OCI-M2 (cell line): ENCODE measurements at regions not wholly inside any gene's neighbourhood (a gene's known extent, or its start where the extent isn't known, plus 50 kb on each side); places are given as distances from the start of the nearest gene placed in this dataset.
"Not testable (repeated sequence)": the region's sequence is repeated elsewhere in the genome, so short reads cannot be mapped to it uniquely, and the experiment has no call there.

Experiments used
- DNase-seq: peaks from one replicate; lab custom pipeline; 2025; ENCODE audit not compliant: unreplicated experiment; lab: John Stamatoyannopoulos, UW

DNA sequence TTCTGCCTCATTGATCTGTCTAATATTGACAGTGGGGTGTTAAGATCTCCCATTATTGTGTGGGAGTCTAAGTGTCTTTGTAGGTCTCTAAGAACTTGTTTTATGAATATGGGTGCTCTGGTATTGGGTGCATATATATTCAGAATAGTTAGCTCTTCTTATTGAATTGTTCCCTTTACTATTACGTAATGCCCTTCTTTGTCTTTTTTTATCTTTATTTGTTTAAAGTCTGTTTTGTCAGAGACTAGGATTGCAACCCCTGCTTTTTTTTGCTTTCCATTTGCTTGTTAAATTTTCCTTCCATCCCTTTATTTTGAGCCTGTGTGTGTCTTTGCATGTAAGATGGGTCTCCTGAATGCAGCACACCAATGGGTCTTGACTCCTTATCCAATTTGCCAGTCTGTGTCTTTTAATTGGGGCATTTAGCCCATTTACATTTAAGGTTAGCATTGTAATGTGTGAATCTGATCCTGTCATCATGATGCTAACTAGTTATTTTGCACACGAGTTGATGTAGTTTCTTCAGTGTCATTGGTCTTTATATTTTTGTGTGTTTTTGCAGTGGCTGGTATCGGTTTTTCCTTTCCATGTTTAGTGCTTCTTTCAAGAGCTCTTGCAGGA, 1126.0 kb upstream of the TMEM132C start:
- DNase-seq, result not testable (repeated sequence)

DNA sequence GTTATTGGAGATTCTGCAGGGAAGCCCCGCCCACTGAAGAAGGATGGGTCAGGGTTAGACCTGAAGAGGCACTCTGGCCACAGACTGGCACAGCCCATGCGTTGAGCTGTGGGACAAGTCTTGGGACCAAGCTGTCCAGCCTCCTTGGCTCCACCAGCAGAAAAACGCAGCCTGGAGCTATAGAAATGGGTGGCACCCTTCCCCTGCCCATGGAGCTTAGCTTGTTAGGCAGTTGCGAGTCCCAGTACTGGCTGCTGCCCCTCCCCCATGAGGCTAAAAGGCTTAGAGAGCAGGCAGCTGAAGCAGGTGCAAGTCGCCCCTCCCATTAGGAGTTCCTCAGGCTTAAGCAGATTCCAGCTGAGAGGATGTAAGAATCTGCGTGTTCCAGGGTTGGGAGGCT, 1124.0 kb upstream of the TMEM132C start:
- DNase-seq, result no peak

DNA sequence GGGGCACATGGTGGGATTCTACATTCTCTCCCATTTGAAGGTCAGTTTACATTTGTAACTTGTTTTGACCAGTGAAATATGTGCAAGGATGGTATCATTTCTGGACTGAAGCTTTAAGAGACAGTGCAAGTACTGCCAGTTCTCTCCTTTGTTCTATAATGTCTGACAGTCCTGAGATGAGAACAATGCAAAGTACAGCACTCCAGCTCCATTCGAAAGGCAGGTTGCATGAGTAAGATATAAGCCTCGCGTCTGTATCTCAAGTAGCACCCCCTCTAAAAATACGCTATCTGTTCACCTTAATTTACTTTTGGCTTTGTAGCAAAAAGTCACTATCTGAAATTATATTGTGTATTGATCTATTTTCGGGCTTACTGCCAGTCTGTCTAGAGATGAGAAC, 1122.2 kb upstream of the TMEM132C start:
- DNase-seq, result no peak

DNA sequence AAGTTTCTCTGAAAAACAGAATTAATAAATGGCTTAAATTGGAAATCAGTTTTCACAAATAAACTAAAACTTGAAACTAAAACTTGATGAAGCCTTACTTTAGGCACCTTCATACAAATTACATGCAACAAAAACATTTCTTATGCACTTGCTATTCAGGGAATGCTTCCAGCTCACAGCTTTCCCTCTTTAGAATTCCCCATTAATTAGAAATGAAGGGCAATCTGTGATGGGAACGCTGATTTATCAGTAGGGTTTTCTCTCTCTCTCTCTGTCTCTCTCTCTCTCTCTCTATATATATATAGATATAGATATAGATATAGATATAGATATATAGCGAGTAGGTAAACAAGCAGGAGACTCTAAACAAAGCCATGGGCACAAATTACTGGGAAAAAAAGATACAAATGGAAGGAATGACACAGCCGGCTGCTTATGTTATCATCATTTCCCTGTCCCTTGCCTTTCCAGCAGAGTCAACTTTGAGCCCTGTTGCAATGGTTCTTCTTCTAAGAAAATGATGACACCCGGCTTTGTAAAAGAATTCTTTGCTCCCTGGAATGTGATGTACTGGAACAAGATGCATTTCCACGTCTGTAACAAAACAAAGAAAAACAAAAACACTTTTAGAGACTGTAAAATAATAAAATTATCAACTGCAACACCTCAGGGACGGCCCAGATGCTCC, 1121.6 kb upstream of the TMEM132C start:
- no peak for DNase-seq

DNA sequence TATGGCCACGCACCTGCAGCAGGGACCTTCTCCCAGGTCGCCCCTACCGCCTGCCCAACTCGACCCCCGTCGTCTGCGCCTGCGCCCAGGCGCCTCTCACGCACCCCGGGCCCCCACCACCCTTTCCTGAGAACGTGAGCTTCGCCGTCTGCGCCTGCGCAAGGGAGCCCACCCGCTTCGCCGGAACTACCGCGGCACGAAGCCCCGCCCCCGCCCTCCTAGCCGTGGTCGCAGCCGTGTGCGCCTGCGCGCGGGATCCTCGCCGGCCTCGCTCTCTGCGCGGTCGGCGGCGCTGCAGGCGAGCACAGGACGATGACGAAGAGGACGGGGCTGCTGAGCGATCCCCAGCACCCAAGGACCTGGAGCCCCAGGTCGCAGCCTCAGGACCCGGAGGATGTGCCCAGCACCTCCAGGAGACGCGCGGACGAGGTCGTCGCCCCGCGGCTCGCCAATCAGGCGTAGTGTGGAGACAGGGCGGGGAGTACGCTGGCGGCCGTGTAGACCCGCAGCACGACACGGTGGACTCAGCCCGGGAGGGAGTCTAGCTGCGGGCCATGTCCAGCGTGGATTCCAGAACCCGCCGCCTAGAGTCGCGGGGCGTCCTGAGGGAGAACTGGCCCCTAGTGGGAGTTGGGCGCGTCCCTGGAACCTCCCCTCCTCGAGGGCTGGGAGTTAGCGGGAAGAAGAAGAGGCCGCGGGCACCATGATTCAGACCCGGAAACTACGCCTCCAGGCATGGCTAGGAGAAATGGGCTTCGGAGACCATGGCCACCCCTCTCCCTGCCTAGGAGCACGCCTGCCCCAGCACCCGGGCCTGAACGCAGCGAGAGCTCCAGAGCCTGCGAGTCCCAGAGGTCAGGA, 1120.8 kb upstream of the TMEM132C start:
- no peak for DNase-seq

DNA sequence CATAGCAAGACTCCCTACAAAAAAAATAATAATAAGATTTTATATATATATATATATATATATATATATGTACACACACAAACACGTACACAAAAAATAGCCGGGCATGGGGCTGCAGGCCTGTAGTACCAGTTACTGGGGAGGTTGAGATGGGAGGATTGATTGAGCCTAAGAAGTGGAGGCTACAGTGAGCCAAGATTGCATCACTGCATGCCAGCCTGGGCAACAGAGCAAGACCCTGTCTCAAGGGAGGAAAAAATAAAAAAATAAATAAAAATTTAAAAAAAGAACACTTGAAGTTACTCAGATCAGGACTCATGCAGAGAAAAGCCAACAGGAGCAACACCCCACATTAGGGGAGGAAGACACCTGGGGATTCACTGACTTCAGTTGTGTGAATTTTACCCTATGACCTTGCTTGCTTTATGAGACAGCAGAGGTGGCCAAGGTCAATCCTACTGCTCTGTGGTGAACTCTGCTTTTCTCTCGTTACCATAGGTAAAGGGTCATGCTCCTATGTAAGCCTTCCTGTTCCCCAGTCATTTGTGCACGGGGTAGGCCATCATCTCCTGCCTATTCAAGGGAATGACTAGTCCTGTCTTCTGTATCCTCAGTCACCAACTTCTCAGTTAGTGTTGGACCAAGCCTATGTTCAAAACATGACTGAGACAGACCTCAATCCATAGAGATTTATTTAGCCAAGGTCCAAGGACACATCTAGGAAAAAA, 1119.8 kb upstream of the TMEM132C start:
- DNase-seq, result no peak

DNA sequence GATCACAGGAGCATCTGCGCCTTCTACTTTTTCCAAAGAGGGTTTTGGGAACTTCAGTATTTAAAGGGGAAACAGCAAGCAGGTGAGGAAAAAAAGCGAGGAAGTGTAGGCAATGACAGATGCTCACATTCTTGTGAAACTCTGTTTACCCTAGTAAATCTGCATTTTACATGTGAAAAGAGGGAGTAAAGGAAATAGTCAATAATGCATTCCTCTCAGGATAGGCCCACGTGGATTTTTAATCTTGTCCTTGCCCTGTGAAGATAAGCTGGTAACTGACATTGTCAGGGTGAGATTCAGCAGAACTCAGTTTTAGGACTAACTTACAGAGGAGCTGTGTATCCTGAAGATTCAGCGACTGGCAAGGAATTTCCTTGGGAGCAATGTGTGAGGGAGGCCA, 1119.2 kb upstream of the TMEM132C start:
- DNase-seq, result no peak

DNA sequence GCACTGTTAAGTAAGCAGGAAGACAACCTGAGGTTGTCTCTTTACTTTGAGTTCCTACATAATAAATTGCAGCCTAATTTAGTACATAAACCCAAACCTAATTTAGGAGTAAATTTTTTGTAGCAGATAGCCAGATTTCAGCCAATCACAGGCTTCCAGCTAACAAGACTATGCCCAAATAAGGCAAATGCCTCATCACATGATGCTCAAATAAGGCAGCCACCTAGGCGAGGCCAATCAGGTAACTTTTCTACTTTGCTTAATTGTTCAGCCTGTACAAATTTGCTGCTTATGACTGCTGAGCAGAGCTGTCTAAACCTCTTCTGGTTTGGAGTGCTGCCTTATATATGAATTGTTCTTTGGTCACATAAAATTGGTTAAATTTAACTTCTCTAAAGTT, 1118.7 kb upstream of the TMEM132C start:
- no peak for DNase-seq

DNA sequence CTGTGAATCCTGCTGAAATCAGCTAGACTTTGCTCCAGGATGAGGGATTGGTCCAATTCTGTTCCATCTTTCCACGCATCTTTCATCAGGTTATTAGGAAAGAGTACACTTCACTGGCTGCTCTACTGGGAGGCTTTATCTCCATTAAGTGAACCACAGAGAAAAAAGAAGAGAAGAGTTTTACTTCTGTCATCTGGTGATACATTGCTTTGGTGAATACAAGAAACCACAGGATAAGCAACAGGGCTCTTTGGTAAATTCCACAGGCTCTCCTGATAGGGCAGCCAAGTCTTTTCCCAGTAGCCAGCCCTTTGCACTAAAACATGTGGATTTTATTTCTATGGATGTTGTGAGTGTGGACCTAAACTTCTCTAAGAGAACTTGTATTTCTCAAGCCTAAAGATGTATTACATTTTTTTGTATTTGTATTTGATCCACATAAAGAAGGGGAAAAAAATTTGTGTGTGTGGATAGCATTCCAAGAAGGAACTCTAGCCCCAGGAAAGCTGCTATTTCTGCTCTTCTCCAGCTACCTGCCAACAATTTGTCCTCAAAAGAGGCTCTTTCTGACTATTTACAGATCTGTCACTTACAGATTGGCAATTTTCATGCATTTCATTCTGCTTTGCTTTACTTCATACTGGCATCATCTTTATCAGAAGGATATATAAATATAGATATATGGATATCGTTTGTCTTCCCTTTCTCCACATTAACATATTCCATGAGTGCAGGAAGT, 1117.6 kb upstream of the TMEM132C start:
- no peak for DNase-seq

DNA sequence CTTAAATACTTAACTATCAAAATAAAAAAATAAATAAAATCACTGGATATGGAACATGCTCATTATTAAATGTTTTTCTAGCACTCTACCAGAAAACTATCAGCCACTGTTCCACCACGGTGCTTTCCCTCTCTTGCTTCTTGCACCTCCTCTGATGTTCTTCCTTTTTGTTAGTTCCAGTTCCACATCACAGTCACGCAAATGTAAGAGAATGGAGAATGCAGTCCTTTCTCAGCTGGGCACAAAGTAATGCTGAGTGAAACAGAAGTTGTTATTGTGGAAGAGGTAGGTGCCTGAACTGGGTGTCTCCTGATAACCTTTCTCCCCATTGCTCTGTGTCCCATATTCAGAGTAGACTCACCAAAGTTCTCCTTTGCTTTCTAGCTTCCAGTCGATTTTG, 1116.9 kb upstream of the TMEM132C start:
- no peak for DNase-seq

DNA sequence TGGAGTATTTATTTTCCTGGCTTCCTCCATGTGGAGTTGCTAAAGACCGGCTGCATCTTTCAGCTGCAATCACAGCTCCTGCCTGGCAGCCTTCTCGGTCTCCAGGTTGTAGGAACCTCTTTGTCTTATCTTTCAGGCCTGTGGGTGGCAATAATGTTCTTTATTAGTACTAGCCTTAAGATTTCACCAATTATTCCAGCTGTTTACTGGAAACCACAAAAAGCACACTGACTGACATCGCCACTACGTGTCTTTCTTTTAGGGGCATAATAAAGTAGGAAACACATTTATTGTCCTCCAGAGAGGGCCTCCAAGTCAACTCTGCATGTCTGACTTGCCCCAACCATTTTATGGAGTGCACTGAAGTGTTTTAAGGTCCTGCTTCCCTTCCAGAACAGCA, 1116.5 kb upstream of the TMEM132C start:
- no peak for DNase-seq

DNA sequence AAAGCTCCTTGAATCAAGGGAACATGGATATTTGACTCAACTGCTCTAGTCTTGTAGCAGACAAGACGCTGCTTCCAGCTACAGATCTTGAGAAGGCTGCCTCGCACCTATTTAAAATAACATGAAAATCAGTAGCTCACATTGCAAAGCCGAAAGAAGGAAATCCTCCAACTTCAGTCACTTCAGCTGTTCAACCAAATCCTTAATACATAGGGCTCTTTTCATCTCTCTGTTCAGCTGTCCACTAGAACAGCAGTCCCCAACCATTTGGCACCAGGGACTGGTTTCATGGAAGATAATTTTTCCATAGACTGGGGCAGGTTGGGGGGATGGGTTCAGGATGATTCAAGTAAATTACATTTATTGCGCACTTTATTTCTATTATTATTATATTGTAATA, 1116.0 kb upstream of the TMEM132C start:
- no peak for DNase-seq

DNA sequence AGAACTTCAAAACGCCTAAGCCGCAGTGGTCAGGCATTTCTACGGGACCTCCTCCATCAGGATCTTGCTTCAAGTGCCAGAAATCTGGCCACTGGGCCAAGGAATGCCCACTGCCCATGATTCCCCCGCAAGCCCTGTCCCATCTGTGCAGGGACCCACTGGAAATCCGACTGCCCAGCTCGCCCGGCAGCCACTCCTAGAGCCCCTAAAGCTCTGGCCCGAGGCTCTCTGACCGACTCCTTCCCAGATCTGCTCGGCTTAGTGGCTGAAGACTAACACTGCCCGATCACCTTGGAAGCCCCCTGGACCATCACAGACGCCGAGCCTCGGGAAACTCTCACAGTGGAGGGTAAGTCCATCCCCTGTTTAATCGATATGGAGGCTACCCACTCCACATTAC, 1113.0 kb upstream of the TMEM132C start:
- no peak for DNase-seq

DNA sequence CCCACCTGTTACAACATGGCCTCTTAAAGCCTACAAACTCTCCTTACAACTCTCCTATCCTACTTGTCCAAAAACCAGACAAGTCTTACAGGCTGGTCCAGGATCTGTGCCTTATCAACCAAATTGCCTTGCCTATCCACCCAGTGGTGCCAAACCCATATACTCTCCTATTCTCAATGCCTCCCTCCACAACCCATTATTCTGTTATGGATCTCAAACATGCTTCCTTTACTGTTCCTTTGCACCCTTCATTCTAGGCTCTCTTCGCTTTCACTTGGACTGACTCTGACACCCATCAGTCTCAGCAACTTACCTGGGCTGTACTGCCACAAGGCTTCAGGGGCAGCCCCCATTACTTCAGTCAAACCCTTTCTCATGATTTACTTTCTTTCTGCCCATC, 1112.1 kb upstream of the TMEM132C start:
- not testable (repeated sequence) for DNase-seq

DNA sequence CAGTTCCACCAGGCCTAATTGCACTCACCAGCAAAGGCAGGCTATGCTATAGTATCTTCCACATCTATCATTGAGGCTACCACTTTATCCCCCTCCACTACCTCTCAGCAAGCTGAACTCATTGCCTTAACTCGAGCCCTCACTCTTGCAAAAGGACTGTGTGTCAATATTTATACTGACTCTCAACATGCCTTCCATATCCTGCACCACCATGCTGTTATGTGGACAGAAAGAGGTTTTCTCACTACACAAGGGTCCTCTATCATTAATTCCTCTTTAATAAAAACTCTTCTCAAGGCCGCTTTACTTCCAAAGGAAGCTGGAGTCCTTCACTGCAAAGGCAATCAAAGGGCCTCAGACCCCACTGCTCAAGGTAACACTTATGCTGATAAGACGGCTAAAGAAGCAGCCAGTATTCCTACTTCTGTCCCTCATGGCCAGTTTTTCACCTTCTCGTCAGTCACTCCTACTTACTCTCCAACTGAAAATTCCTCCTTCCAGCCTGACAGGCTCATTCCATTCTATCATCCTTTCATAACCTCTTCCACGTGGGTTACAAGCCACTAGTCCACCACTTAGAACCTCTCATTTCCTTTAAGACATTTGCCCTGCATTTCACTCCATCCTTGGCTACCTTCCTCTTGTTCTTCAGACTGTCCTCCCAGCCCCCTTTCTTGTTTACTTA, 1110.9 kb upstream of the TMEM132C start:
- DNase-seq, result not testable (repeated sequence)

DNA sequence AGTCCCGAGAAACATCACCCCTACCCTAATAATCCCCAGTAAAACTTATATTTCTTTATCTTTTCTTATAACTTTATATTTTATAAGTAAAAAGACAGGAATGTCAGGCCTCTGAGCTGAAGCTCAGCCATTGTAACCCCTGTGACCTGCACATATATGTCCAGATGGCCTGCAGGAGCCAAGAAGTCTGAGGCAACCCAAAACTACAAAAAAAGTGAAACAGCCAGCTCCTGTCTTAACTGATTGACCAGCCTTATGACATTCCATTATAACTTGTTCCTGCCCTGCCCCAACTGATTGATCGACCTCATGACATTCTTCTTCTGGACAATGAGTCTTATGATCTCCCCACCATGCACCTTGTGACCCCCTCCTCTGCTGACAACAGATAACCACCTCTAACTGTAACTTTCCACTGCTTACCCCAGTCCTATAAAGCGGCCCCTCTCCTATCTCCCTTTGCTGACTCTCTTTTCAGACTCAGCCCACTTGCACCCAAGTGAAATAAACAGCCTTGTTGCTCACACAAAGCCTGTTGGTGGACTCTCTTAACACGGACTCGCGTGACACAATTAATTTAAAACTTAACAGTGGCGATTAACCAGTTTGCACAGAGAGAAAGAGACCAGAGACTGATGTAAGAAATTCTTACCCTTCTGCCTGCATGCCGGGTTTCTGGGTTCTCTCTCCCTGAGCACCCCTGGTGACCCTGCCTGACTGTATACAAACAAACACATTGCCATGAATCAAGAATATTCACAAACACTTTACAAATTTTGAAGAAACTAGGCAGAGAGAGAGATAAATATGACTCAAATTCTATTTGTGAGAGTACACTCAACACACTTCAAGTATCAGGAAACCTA, 1109.2 kb upstream of the TMEM132C start:
- not testable (repeated sequence) for DNase-seq

DNA sequence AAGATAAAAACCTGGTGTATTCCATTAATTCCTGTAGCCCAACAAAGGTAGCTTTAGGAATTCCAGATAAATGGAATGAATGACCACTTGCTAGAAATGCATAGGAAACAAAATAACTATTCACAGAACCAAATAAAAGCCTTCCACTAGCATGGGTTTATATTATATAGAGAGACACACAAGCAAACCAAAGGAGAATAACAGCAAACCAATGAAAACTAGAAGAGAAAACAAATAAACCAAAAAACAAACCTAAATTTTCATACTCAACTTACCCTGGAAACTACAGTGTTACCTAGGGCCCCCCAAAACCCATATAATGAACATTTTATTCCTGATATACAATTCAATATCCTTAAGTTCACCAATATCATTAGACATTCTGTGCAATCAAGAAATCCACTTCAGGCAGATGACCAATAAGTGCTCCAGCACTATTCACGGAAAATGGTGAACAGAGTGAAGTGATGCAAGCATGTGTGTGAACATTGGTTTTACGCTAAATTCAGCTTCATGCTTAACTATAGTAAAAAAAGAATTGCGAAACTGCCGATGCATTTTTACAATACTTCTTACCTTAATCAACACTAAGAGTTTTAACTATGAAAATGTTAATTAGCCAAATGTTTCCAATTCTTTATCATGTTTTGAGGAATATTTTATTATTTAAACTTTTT, 1108.4 kb upstream of the TMEM132C start:
- no peak for DNase-seq

DNA sequence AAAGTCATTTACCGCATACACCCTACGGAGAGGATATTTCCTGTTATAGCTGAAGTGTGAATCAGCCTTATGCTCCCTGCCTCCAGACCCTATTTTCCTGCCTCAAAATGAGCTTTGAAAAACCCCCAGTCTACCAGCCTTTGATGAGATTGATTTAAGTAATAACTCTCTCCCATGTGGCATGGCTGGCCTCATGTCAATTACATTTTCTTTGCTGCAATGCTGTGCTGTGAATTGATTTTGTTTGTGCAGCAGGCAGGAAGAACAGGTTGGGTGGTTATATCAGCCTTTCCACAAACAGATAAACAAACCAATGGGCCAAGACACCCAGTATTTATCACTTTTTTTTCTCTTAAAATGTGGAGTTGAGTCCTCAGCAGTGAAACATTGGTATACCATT, 1105.5 kb upstream of the TMEM132C start:
- DNase-seq, result no peak

DNA sequence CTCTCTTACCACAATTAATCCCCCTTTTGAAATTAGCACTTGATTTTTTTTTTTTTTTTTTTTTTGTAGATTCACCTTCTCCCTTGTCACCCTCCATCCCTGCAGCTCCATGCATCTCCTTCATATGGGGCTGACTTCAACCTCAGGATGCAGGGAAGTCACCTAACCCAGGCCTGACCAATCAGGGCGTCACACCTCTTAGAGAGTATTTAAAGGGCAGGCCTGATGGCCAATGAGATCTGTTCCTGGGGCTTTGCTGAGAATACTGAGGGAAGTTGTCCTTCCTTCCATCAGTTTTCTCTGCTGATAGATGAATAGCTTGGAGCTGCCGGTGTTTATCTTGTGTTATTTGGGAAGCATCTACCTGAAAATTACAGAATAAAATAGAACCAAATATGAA, 1104.7 kb upstream of the TMEM132C start:
- no peak for DNase-seq
